Right ventricle myocardium inferior (tissue), 1 donor: ENCODE measurements at regions not wholly inside any gene's neighbourhood (a gene's known extent, or its start where the extent isn't known, plus 50 kb on each side); places are given as distances from the start of the nearest gene placed in this dataset.

ENCODE experiments used
- ATAC-seq: fragments of 200-7000 bp; cut with Tn5 transposase; one replicate; pipeline ENCODE4 v1.9.1; 2020; ENCODE audit warnings: mild to moderate bottlenecking, moderate library complexity
- DNase-seq: peaks from one replicate; pipeline ENCODE4 v3.0.0; 2021; ENCODE audit errors: missing footprints
- intact Hi-C: fragments of 100-400 bp; cut with DNase I; formaldehyde crosslinking; loops from one replicate; pipeline ENCODE4 v1.11.0; 2022
- donor health status: DM: no; HTN: yes; CAD: no; lungs with severe emphysema.

- DNase-seq: no peak
- intact Hi-C loops: no loop called here
- no peak for ATAC-seq
Observed at GRCh38 chr4:133921280-133922195, 280.1 kb downstream of the PABPC4L start.

GRCh38 chr4:133920236-133920635, 281.4 kb downstream of the PABPC4L start:
- ATAC-seq (no peak), DNase-seq (no peak)
- intact Hi-C loops: no loop called here

- ATAC-seq: no peak
- DNase-seq: no peak
- intact Hi-C loops: no loop called here
Observed at GRCh38 chr4:133910165-133910564, 291.4 kb downstream of the PABPC4L start.

- ATAC-seq (no peak), DNase-seq (no peak)
- intact Hi-C loops: no loop called here
Observed at GRCh38 chr4:133903029-133903428, 298.6 kb downstream of the PABPC4L start.

- intact Hi-C loops: no loop called here
- DNase-seq: no peak
- no peak for ATAC-seq
Observed at GRCh38 chr4:133891011-133891410, 310.6 kb downstream of the PABPC4L start.

- intact Hi-C loops: no loop called here
- ATAC-seq (no peak), DNase-seq (no peak)
Observed at GRCh38 chr4:133887723-133888122, 313.9 kb downstream of the PABPC4L start.

- ATAC-seq (no peak), DNase-seq (no peak)
- intact Hi-C loops: no loop called here
Observed at GRCh38 chr4:133869486-133869885, 332.1 kb downstream of the PABPC4L start.

GRCh38 chr4:133868856-133869255, 332.7 kb downstream of the PABPC4L start:
- intact Hi-C loops: no loop called here
- ATAC-seq (no peak), DNase-seq (no peak)

GRCh38 chr4:133866328-133866699, 335.3 kb downstream of the PABPC4L start:
- intact Hi-C loops: no loop called here
- ATAC-seq: no peak
- no peak for DNase-seq

- DNase-seq (no peak), ATAC-seq (no peak)
- intact Hi-C loops: no loop called here
Observed at GRCh38 chr4:133865612-133866327, 335.8 kb downstream of the PABPC4L start.

- DNase-seq (no peak), ATAC-seq (no peak)
- intact Hi-C loops: no loop called here
Observed at GRCh38 chr4:133863153-133863552, 338.4 kb downstream of the PABPC4L start.

- DNase-seq (no peak), ATAC-seq (no peak)
- intact Hi-C loops: no loop called here
Observed at GRCh38 chr4:133856731-133857355, 344.7 kb downstream of the PABPC4L start.

- no peak for DNase-seq
Observed at GRCh38 chr4:133855001-133855400, 346.6 kb downstream of the PABPC4L start.

GRCh38 chr4:133839326-133839725, 362.3 kb downstream of the PABPC4L start:
- DNase-seq (no peak), ATAC-seq (no peak)
- intact Hi-C loops: no loop called here

More at GRCh38 chr4:133855001-133855400, 346.6 kb downstream of the PABPC4L start:
- ATAC-seq: no peak
- intact Hi-C loops: no loop called here

GRCh38 chr4:133823177-133823576, 378.4 kb downstream of the PABPC4L start:
- DNase-seq (no peak), ATAC-seq (no peak)
- intact Hi-C loops: no loop called here

GRCh38 chr4:133812954-133813353, 388.6 kb downstream of the PABPC4L start:
- ATAC-seq: no peak
- intact Hi-C loops: no loop called here
- DNase-seq: no peak

GRCh38 chr4:133812236-133812635, 389.4 kb downstream of the PABPC4L start:
- intact Hi-C loops: no loop called here
- ATAC-seq (no peak), DNase-seq (no peak)

GRCh38 chr4:133808151-133808550, 393.4 kb downstream of the PABPC4L start:
- intact Hi-C loops: no loop called here
- no peak for ATAC-seq
- DNase-seq: no peak

GRCh38 chr4:133803341-133803740, 398.2 kb downstream of the PABPC4L start:
- ATAC-seq: no peak
- no peak for DNase-seq
- intact Hi-C loops: no loop called here
